Daoy (cell line): ENCODE measurements at regions not wholly inside any gene's neighbourhood (a gene's known extent, or its start where the extent isn't known, plus 50 kb on each side); places are given as distances from the start of the nearest gene placed in this dataset.

Source experiments
- DNase-seq: peaks from one replicate; pipeline ENCODE4 v3.0.0-alpha.2; 2015; ENCODE audit warnings: low read depth

GRCh38 chr1:80915491-80915890 lies 885.2 kb upstream of the ADGRL2 start:
- DNase-seq = no peak

GRCh38 chr1:80910426-80910825 lies 890.3 kb upstream of the ADGRL2 start:
- no peak for DNase-seq

- DNase-seq = no peak
Observed at GRCh38 chr1:80909172-80909784, 891.5 kb upstream of the ADGRL2 start.

GRCh38 chr1:80896781-80897356 lies 903.9 kb upstream of the ADGRL2 start:
- no peak for DNase-seq

GRCh38 chr1:80894921-80895320 lies 905.8 kb upstream of the ADGRL2 start:
- no peak for DNase-seq

GRCh38 chr1:80893115-80893514 lies 907.6 kb upstream of the ADGRL2 start:
- no peak for DNase-seq

GRCh38 chr1:80892539-80892938 lies 908.2 kb upstream of the ADGRL2 start:
- no peak for DNase-seq

GRCh38 chr1:80891871-80892270 lies 908.9 kb upstream of the ADGRL2 start:
- no peak for DNase-seq

GRCh38 chr1:80882553-80882952 lies 918.2 kb upstream of the ADGRL2 start:
- peak; percentile 11 for DNase-seq

- no peak for DNase-seq
Observed at GRCh38 chr1:80878343-80878742, 922.4 kb upstream of the ADGRL2 start.

- DNase-seq = no peak
Observed at GRCh38 chr1:80876035-80876434, 924.7 kb upstream of the ADGRL2 start.

GRCh38 chr1:80869299-80869698 lies 931.4 kb upstream of the ADGRL2 start:
- DNase-seq = no peak

GRCh38 chr1:80847904-80848303 lies 952.8 kb upstream of the ADGRL2 start:
- DNase-seq = no peak

GRCh38 chr1:80846966-80847365 lies 953.8 kb upstream of the ADGRL2 start:
- no peak for DNase-seq

- DNase-seq = no peak
Observed at GRCh38 chr1:80842796-80843195, 957.9 kb upstream of the ADGRL2 start.

GRCh38 chr1:80841261-80841660 lies 959.5 kb upstream of the ADGRL2 start:
- DNase-seq = no peak

GRCh38 chr1:80837066-80837465 lies 963.7 kb upstream of the ADGRL2 start:
- no peak for DNase-seq

- no peak for DNase-seq
Observed at GRCh38 chr1:80836505-80836904, 964.2 kb upstream of the ADGRL2 start.

GRCh38 chr1:80827666-80828065 lies 973.1 kb upstream of the ADGRL2 start:
- no peak for DNase-seq

- DNase-seq = no peak
Observed at GRCh38 chr1:80825067-80825466, 975.7 kb upstream of the ADGRL2 start.

- DNase-seq = no peak
Observed at GRCh38 chr1:80818211-80818610, 982.5 kb upstream of the ADGRL2 start.

GRCh38 chr1:80807981-80808380 lies 992.8 kb upstream of the ADGRL2 start:
- no peak for DNase-seq

GRCh38 chr1:80806431-80806830 lies 994.3 kb upstream of the ADGRL2 start:
- no peak for DNase-seq

- DNase-seq = no peak
Observed at GRCh38 chr1:80801695-80802094, 999.0 kb upstream of the ADGRL2 start.
